AG04449 (cell line): ENCODE measurements at regions not wholly inside any gene's neighbourhood (a gene's known extent, or its start where the extent isn't known, plus 50 kb on each side); places are given as distances from the start of the nearest gene placed in this dataset.

ENCODE experiments used
- CTCF ChIA-PET: fragments of 350-600 bp; formaldehyde crosslinking; extraction: SDS; loops from one replicate; lab custom pipeline; 2021; ENCODE audit warnings: antibody characterized with exemption; lab: Yijun Ruan, JAX
- POLR2A ChIA-PET: fragments of 400-600, 350-600 bp; formaldehyde crosslinking; extraction: SDS; loops from one replicate; lab custom pipeline; 2020; ENCODE audit warnings: antibody characterized with exemption, inconsistent platforms; lab: Yijun Ruan, JAX
- DNase-seq: peaks from one replicate; pipeline ENCODE4 v3.0.0-alpha.2; 2010; ENCODE audit warnings: low read depth, low spot score
- H3K4me3 ChIP-seq: 2 replicates; pipeline ENCODE4 v1.5.1; 2011; ENCODE audit warnings: low read depth, mild to moderate bottlenecking, control low read depth, low read length
- TF ChIP-seq, protein P1 (sequence below): IDR thresholded peaks from one replicate; pipeline ENCODE4 v1.5.1; 2011; ENCODE audit warnings: mild to moderate bottlenecking, moderate library complexity, low read length, control low read depth, inconsistent platforms; ENCODE audit not compliant: insufficient read depth; ENCODE audit errors: missing control alignments

DNA sequence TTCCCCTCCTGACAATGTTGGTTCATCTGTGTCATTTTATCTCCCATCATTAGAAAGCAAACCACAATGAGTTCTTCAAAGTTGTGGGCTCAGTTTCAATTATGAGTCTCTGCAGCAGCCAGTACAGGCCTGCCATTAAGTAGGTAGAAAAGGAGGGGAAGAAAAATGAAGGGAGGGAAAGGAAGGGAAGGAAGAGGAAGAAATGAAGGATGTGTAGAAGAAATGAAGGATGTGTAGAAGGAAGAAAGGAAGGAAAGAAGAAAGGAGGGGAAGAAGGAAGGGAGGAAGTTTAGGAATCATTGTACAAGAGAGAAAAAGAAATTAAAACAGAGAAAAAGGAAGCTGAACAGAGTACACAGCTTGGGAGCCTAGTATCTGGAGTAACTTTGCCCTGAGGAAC is 498.3 kb upstream of the DAB1 start:
- no peak overlapping the region for H3K4me3 ChIP-seq
- ChIA-PET POLR2A (no interaction called here), CTCF (no interaction called here)
- TF ChIP-seq, protein P1, sequence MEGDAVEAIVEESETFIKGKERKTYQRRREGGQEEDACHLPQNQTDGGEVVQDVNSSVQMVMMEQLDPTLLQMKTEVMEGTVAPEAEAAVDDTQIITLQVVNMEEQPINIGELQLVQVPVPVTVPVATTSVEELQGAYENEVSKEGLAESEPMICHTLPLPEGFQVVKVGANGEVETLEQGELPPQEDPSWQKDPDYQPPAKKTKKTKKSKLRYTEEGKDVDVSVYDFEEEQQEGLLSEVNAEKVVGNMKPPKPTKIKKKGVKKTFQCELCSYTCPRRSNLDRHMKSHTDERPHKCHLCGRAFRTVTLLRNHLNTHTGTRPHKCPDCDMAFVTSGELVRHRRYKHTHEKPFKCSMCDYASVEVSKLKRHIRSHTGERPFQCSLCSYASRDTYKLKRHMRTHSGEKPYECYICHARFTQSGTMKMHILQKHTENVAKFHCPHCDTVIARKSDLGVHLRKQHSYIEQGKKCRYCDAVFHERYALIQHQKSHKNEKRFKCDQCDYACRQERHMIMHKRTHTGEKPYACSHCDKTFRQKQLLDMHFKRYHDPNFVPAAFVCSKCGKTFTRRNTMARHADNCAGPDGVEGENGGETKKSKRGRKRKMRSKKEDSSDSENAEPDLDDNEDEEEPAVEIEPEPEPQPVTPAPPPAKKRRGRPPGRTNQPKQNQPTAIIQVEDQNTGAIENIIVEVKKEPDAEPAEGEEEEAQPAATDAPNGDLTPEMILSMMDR, result no peak
- DNase-seq, result no peak

DNA sequence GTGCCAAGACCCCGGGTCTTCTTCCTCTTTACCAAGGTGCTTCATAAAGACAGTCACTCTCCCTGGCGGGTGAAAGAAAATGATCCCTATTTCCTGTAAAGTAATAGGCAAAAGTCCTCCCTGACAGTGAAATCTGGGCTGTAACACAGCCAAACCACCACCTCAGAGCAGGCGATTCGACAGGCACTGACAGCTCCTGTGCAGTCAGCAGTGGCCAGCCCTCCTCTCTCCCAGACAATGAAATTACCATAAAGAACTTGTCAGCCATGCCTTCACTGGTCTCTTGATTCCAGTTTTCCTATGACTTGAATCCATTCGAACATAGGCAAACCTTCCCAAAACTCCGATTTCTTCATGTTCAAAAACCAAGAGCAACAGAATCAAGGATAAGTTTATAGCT is 492.2 kb upstream of the DAB1 start:
- DNase-seq, result no peak
- ChIA-PET CTCF (no interaction called here), POLR2A (no interaction called here)
- H3K4me3 ChIP-seq, result no peak overlapping the region
- TF ChIP-seq, protein P1, result no peak

DNA sequence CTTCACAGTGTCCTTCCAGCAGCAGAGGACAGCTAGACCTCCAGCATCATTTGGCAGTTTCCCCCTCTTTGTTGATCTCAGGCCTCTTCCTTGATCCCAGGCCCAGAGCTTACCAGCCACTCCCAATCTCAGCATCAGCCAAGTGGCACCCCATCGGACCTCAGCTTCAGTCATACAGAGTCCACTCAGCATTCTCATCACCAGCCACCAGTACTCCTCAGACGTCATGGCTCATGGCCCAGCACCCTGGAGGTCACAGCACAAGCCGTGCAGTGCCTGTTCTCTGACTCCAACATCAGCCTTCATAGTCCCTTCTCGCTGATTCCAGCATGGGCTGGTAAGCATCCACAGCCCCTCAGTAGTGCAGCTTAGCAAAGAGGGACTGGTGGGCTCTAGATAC is 487.6 kb upstream of the DAB1 start:
- no peak for DNase-seq
- TF ChIP-seq, protein P1, result no peak
- no peak overlapping the region for H3K4me3 ChIP-seq
- CTCF ChIA-PET, result no interaction called here
- POLR2A ChIA-PET, result no interaction called here

DNA sequence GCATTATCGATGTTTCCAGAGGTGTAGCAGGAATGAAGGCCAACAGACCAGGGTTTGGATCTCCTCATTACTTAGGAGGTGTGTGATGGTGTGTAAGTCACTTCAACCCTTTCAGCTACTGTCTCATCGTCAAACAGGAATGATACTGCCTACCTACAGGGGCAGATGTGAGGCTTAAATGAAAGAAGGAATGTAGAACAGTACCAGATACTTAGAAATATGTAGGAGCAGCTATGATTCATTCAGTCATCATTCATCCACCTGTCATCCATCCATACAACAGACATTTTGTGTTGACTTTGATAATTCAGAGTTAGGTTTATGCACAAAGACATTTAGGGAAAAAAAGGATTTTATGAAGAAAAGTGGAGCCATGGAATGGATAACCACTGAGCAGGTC is 486.9 kb upstream of the DAB1 start:
- DNase-seq, result no peak
- CTCF ChIA-PET, result no interaction called here
- TF ChIP-seq, protein P1, result no peak
- POLR2A ChIA-PET, result no interaction called here
- H3K4me3 ChIP-seq, result no peak overlapping the region

DNA sequence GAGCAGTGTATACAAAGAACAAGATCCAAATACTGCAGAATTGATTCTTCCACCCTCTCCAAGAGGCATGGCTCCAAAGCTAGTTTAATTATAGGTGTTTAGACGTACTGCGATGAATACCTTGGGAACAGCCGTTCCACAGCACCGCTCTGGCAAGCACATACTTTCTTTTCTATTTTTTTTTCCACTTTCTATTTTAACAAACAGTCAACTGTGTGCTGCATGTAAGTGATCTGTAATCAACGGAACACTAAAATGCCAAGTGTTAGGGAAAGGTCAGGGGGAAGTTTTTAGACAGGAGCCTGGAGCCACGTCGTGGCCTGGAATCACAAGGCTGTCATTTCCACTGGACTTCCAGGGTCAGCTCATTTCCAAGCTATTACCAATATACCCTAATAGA is 486.4 kb upstream of the DAB1 start:
- H3K4me3 ChIP-seq, result no peak overlapping the region
- DNase-seq, result no peak
- TF ChIP-seq, protein P1, result no peak
- ChIA-PET CTCF (no interaction called here), POLR2A (no interaction called here)

DNA sequence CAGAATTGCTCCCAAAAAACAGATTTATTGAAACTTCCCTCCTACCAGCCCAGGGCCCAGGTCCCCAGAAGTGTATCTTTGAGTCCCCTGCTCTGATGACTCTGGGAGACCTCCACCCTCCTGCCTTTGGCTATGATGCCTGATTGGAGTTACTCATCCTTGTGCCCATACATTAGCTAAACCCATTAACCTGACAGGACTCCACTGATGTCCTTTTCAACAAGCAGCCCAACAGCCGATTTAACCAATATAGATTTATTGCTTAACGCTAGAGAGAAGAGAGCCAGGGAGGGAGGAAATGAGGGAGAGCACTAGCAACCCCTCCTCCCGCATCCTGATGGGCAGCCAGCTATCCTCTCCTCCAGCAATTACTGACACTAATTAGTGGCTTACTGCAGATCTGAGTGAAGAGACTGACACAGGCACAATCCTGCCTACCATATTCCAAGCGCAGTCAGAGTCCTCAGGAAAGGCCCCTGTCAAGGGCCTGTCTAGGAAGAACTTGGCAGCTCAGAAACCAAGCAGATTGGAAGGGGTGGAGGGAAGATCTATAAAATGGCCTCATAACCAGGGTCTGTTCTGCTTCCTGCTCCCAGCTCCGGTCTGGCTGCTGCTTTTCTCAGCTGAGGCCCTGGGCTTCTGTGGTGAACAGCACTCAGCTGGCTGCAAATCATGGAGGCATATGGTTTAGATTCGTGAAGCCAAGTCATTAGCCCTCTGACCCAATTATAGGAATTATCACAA is 484.5 kb upstream of the DAB1 start:
- H3K4me3 ChIP-seq, result no peak overlapping the region
- TF ChIP-seq, protein P1, result no peak
- POLR2A ChIA-PET, result no interaction called here
- CTCF ChIA-PET, result no interaction called here
- no peak for DNase-seq
